MM.1S (cell line): ENCODE measurements at regions not wholly inside any gene's neighbourhood (a gene's known extent, or its start where the extent isn't known, plus 50 kb on each side); places are given as distances from the start of the nearest gene placed in this dataset.

Experiments
- DNase-seq: peaks from one replicate; pipeline ENCODE4 v3.0.0-alpha.2; 2015
- H2AFZ ChIP-seq: fragments of 300-600 bp; sonication (generic); 2 replicates; pipeline ENCODE4 v1.6.0; 2016; ENCODE audit warnings: antibody characterized with exemption, low read length
- H3F3A ChIP-seq: fragments of 300-600 bp; sonication (generic); 2 replicates; pipeline ENCODE4 v1.6.1; 2016; ENCODE audit warnings: mild to moderate bottlenecking, antibody characterized with exemption, low read length, moderate library complexity, mixed read lengths; ENCODE audit not compliant: insufficient read depth
- H3K27ac ChIP-seq: fragments of 300-600 bp; sonication (generic); 2 replicates; pipeline ENCODE4 v1.5.1; 2016; ENCODE audit warnings: mild to moderate bottlenecking, low read length
- H3K27me3 ChIP-seq: fragments of 300-600 bp; sonication (generic); replicated peaks from 2 replicates; pipeline ENCODE4 v1.6.0; 2016; ENCODE audit warnings: low read length; ENCODE audit not compliant: insufficient read depth
- H3K36me3 ChIP-seq: fragments of 300-600 bp; sonication (generic); replicated peaks from 2 replicates; pipeline ENCODE4 v1.6.1; 2016; ENCODE audit warnings: mild to moderate bottlenecking, low read length, mixed read lengths; ENCODE audit not compliant: insufficient read depth
- H3K4me1 ChIP-seq: fragments of 300-600 bp; sonication (generic); 2 replicates; pipeline ENCODE4 v1.6.1; 2016; ENCODE audit warnings: low read length, mixed read lengths
- H3K4me2 ChIP-seq: fragments of 300-600 bp; sonication (generic); 2 replicates; pipeline ENCODE4 v1.6.0; 2016; ENCODE audit warnings: low read depth, low read length
- H3K4me3 ChIP-seq: fragments of 300-600 bp; sonication (generic); 2 replicates; pipeline ENCODE4 v1.5.1; 2016; ENCODE audit warnings: low read length, mixed read lengths
- H3K79me2 ChIP-seq: fragments of 300-600 bp; sonication (generic); 2 replicates; pipeline ENCODE4 v1.6.1; 2016; ENCODE audit warnings: mixed run types, low read length, mixed read lengths
- H3K9ac ChIP-seq: fragments of 300-600 bp; sonication (generic); 2 replicates; pipeline ENCODE4 v1.6.1; 2016; ENCODE audit warnings: low read length, mixed read lengths
- H3K9me2 ChIP-seq: fragments of 300-600 bp; sonication (generic); replicated peaks from 2 replicates; pipeline ENCODE4 v1.6.1; 2016; ENCODE audit warnings: mild to moderate bottlenecking, low read length, mixed read lengths; ENCODE audit not compliant: insufficient read depth
- H3K9me3 ChIP-seq: fragments of 300-600 bp; sonication (generic); replicated peaks from 2 replicates; pipeline ENCODE4 v1.6.1; 2016; ENCODE audit warnings: mild to moderate bottlenecking, low read length, mixed read lengths; ENCODE audit not compliant: insufficient read depth
- H4K20me1 ChIP-seq: fragments of 300-600 bp; sonication (generic); 2 replicates; pipeline ENCODE4 v1.6.1; 2016; ENCODE audit warnings: mild to moderate bottlenecking, low read length, moderate library complexity, mixed read lengths; ENCODE audit not compliant: insufficient read depth
- CTCF ChIP-seq: fragments of 300-600 bp; sonication (generic); IDR thresholded peaks from 2 replicates; pipeline ENCODE4 v1.5.1; 2016; ENCODE audit warnings: antibody characterized with exemption, low read length, mixed read lengths
- EZH2 ChIP-seq: fragments of 300-600 bp; sonication (generic); optimal IDR thresholded peaks from 2 replicates; pipeline ENCODE3; 2017; ENCODE audit warnings: low read depth, mild to moderate bottlenecking, antibody characterized with exemption, low read length, mixed read lengths
- EZH2phosphoT487 ChIP-seq: fragments of 300-600 bp; sonication (generic); IDR thresholded peaks from 2 replicates; pipeline ENCODE4 v1.6.1; 2018; ENCODE audit warnings: antibody characterized with exemption, low read length

- Histone ChIP-seq H3K4me3 (no peak overlapping the region), H3K9me2 (no peaks in the 10 kb centered on the region), H3F3A (no peaks in the 10 kb centered on the region), H3K27me3 (no peaks in the 10 kb centered on the region), H3K9ac (no peak overlapping the region), H2AFZ (no peak overlapping the region), H3K4me2 (no peak overlapping the region), H3K79me2 (no peaks in the 10 kb centered on the region), H3K27ac (no peak overlapping the region), H4K20me1 (no peaks in the 10 kb centered on the region), H3K9me3 (no peaks in the 10 kb centered on the region), H3K4me1 (no peaks in the 10 kb centered on the region), H3K36me3 (no peaks in the 10 kb centered on the region)
- DNase-seq: no peak
- no peak for TF ChIP-seq EZH2phosphoT487
- TF ChIP-seq CTCF: no peak
- no peak for TF ChIP-seq EZH2
These were observed 190.0 kb downstream of the TMX1 start for GRCh38 chr14:51430079-51430478.

DNA sequence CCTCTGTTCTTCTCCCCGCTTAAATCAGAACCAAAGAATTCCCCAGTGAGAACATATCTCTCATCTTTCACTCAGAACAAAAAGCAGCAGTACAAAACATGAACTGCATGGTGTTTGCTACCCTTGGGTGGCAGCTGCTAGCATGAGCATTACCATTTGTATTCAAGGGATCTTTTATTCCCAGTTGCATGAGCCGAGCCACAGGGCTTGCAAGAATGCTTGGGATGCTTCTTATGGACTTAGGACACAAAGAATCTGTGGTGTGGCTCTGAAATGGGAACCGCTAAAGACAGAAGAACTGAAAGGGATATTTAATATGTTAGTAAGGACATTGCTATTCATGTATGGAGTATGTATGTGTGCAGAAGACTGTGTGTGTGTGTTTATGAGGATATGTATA is 190.6 kb downstream of the TMX1 start:
- TF ChIP-seq EZH2 (no peak), EZH2phosphoT487 (no peak), CTCF (no peak)
- Histone ChIP-seq H3K9ac (no peak overlapping the region), H3K27me3 (no peaks in the 10 kb centered on the region), H2AFZ (no peak overlapping the region), H3K9me2 (no peaks in the 10 kb centered on the region), H3K79me2 (no peaks in the 10 kb centered on the region), H3K4me3 (no peak overlapping the region), H3K9me3 (no peaks in the 10 kb centered on the region), H3K27ac (no peak overlapping the region), H3K4me2 (no peak overlapping the region), H3K4me1 (no peaks in the 10 kb centered on the region), H4K20me1 (no peaks in the 10 kb centered on the region), H3K36me3 (no peaks in the 10 kb centered on the region), H3F3A (no peaks in the 10 kb centered on the region)
- DNase-seq: no peak

DNA sequence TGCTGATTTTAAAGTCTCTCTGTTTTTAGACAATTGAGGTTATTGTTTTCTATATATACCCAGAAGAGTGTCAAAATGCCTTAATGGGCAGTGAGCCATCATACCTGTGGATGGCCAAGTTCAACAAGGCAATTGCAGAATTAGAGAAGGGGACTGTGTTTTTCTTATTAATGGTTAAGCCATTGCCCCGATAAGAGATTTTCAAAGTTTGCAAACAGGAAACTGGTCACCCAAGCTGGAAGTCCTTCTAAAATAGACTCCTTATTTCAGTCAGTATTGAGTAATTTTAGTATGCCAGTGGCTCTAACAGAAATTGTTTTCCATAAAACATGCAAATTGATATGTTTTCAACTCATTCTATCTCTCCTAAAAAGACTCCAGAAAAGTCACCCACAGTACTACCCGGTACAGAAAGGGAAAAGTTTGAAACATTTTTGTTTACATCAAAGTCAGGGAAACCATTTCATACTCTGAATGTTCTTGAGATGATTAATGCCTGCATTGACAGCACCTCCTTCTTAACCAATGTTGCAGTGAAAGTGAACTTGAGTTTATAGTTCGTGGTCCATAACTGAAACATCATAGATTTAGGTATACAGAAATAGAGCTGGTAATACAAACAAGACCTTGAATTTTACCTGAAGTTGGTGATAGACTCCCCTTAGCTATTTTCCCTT is 191.1 kb downstream of the TMX1 start:
- Histone ChIP-seq H3K27me3 (no peaks in the 10 kb centered on the region), H3K9ac (no peak overlapping the region), H3K36me3 (no peaks in the 10 kb centered on the region), H3K27ac (no peak overlapping the region), H3K4me2 (no peak overlapping the region), H4K20me1 (no peaks in the 10 kb centered on the region), H3K79me2 (no peaks in the 10 kb centered on the region), H2AFZ (no peak overlapping the region), H3K4me1 (no peaks in the 10 kb centered on the region), H3K4me3 (no peak overlapping the region), H3K9me3 (no peaks in the 10 kb centered on the region), H3F3A (no peaks in the 10 kb centered on the region), H3K9me2 (no peaks in the 10 kb centered on the region)
- TF ChIP-seq EZH2phosphoT487 (no peak), CTCF (no peak), EZH2 (no peak)
- DNase-seq: no peak
